Keratinocyte (primary cell): ENCODE measurements at regions not wholly inside any gene's neighbourhood (a gene's known extent, or its start where the extent isn't known, plus 50 kb on each side); places are given as distances from the start of the nearest gene placed in this dataset.

ENCODE experiments used
- DNase-seq: peaks from one replicate; pipeline ENCODE4 v3.0.0-alpha.2; 2011; ENCODE audit warnings: low read depth, missing footprints, low spot score
- FAIRE-seq: peaks from 2 replicates; lab custom pipeline; 2011; peaks lifted over from hg19 to GRCh38; lab: Jason Lieb, UNC
- H2AFZ ChIP-seq: 2 replicates; pipeline ENCODE4 v1.6.0; 2012; ENCODE audit warnings: low read length, control low read depth, inconsistent platforms; ENCODE audit not compliant: control insufficient read depth
- H3K27ac ChIP-seq: 2 replicates; pipeline ENCODE4 v1.5.1; 2011; ENCODE audit warnings: low read length; ENCODE audit not compliant: control insufficient read depth, insufficient read depth
- H3K27me3 ChIP-seq: 3 replicates; pipeline ENCODE4 v1.6.0; 2011; ENCODE audit warnings: low read length; ENCODE audit not compliant: control insufficient read depth, insufficient read depth; ENCODE audit errors: extremely low read depth
- H3K36me3 ChIP-seq, 2 experiments: 2 replicates in 1 of 2; 3 replicates in 1 of 2; pipeline ENCODE4 v1.5.1; 2011; ENCODE audit warnings: low read length in 2 of 2, mild to moderate bottlenecking in 1 of 2; ENCODE audit not compliant: control insufficient read depth in 2 of 2, insufficient read depth in 2 of 2; ENCODE audit errors: extremely low read depth in 1 of 2
- H3K4me1 ChIP-seq: 3 replicates; pipeline ENCODE4 v1.5.1; 2011; ENCODE audit warnings: low read length; ENCODE audit not compliant: control insufficient read depth, insufficient read depth; ENCODE audit errors: extremely low read depth
- H3K4me2 ChIP-seq: 3 replicates; pipeline ENCODE4 v1.6.0; 2011; ENCODE audit warnings: low read depth, low read length; ENCODE audit not compliant: control insufficient read depth, insufficient read depth; ENCODE audit errors: extremely low read depth
- H3K4me3 ChIP-seq, 3 experiments: fragments of 200-600 bp in 1 of 3; sonication (generic) in 1 of 3; 2 replicates in 2 of 3; 3 replicates in 1 of 3; pipeline ENCODE4 v1.5.1; 2011 to 2016; ENCODE audit warnings: low read length in 3 of 3, mild to moderate bottlenecking in 3 of 3, control low read depth in 2 of 3, inconsistent platforms in 1 of 3, low read depth in 1 of 3, mixed read lengths in 1 of 3, mixed run types in 1 of 3, moderate library complexity in 1 of 3; ENCODE audit not compliant: control insufficient read depth in 2 of 3, insufficient read depth in 2 of 3; ENCODE audit errors: extremely low read depth in 1 of 3
- H3K79me2 ChIP-seq: 2 replicates; pipeline ENCODE4 v1.6.0; 2012; ENCODE audit warnings: low read length; ENCODE audit not compliant: control insufficient read depth, insufficient read depth
- H3K9ac ChIP-seq: 3 replicates; pipeline ENCODE4 v1.6.0; 2011; ENCODE audit warnings: low read length; ENCODE audit not compliant: control insufficient read depth, insufficient read depth; ENCODE audit errors: extremely low read depth
- H3K9me1 ChIP-seq: 3 replicates; pipeline ENCODE4 v1.6.0; 2011; ENCODE audit warnings: low read length; ENCODE audit not compliant: control insufficient read depth, insufficient read depth; ENCODE audit errors: extremely low read depth
- H3K9me3 ChIP-seq: 2 replicates; pipeline ENCODE4 v1.5.1; 2012; ENCODE audit warnings: low read depth, low read length; ENCODE audit not compliant: control insufficient read depth
- H4K20me1 ChIP-seq: 3 replicates; pipeline ENCODE4 v1.6.0; 2011; ENCODE audit warnings: low read length; ENCODE audit not compliant: control insufficient read depth, insufficient read depth; ENCODE audit errors: extremely low read depth
- CTCF ChIP-seq, 3 experiments: IDR thresholded peaks in 1 of 3; conservative IDR thresholded peaks in 1 of 3; optimal IDR thresholded peaks in 1 of 3; 2 replicates in 2 of 3; 3 replicates in 1 of 3; pipeline versions ENCODE3 to v1.5.1; 2011; ENCODE audit warnings: low read length in 3 of 3, mild to moderate bottlenecking in 3 of 3, moderate library complexity in 2 of 3, control low read depth in 1 of 3, inconsistent platforms in 1 of 3; ENCODE audit not compliant: insufficient read depth in 2 of 3; ENCODE audit errors: extremely low read depth in 1 of 3
- EZH2 ChIP-seq: IDR thresholded peaks from one replicate; pipeline ENCODE4 v1.6.1; 2012; ENCODE audit warnings: inconsistent platforms, mild to moderate bottlenecking, low read length, moderate library complexity
- dilution Hi-C: fragments of 300-500 bp; cut with MboI; formaldehyde crosslinking; loops from one replicate; pipeline ENCODE4 v1.7.0; 2020; ENCODE audit warnings: low sequenced_read_pairs; ENCODE audit not compliant: extremely low pct_ligation_motif_present

DNA sequence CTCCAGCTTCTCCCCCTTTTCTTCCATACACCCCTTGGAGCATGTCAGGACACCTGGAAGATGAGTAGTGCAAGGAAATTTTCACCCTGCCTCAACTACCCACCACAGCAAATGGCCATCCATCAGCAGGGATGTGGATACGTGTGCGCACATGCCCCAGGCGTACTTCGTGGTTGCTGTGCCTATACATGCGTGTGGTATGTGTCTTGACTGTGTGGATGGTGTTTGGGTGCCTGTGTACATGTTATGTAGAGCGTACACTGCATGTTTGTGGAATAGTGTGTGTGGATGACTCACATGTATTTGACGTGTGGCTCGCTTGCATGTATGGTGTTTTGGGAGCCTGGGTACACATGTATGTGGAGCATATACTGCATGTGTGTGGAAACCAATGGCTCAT, 158.5 kb downstream of the RRAGC start:
- no peaks in the 10 kb centered on the region for H3K9me1 ChIP-seq
- H3K27ac ChIP-seq: no peak overlapping the region
- dilution Hi-C loops: no loop called here
- no peak overlapping the region for H3K4me2 ChIP-seq
- H3K36me3 ChIP-seq: no peaks in the 10 kb centered on the region
- no peak overlapping the region for H3K4me3 ChIP-seq
- H2AFZ ChIP-seq: no peak overlapping the region
- no peaks in the 10 kb centered on the region for H4K20me1 ChIP-seq
- DNase-seq (no peak), FAIRE-seq (no peak)
- no peaks in the 10 kb centered on the region for H3K9me3 ChIP-seq
- TF ChIP-seq EZH2 (no peak), CTCF (optimal IDR thresholded peaks at IDR 0.05 in 1 of 3, IDR thresholded peaks at IDR 0.05 in 1 of 3, conservative IDR thresholded peaks at IDR 0.05 in 1 of 3; ENCODE audit: extremely low read depth in 1 of 3, insufficient read depth in 2 of 3, low read length in 3 of 3) (no peak)
- no peaks in the 10 kb centered on the region for H3K79me2 ChIP-seq
- H3K4me1 ChIP-seq: no peaks in the 10 kb centered on the region
- no peaks in the 10 kb centered on the region for H3K27me3 ChIP-seq
- no peak overlapping the region for H3K9ac ChIP-seq

DNA sequence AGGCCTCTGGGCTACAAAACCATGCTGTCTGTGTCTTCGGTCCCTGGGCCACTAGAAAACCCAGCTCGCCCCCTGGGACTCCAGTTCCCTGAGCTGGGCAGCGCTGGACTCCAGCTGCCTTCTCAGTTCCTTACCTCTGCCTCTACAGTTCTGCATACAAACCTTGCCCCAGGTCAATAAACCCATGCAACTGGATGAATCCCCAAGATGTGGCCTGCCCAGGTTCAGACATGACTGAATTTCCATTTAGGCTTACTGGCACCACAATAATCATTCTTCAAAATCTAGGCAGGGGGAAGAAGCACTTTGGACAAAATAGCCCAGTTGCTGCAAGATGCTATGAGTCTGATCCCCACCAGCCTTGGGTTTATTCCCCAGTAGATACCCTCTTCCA, 159.5 kb downstream of the RRAGC start:
- FAIRE-seq: no peak

More for the DNA sequence above, 159.5 kb downstream of the RRAGC start:
- Histone ChIP-seq H3K4me3 (no peak overlapping the region), H2AFZ (no peak overlapping the region), H3K27ac (no peak overlapping the region), H3K9me3 (no peaks in the 10 kb centered on the region), H3K27me3 (no peaks in the 10 kb centered on the region), H3K4me1 (no peaks in the 10 kb centered on the region), H3K36me3 (no peaks in the 10 kb centered on the region), H3K79me2 (no peaks in the 10 kb centered on the region), H3K4me2 (no peak overlapping the region), H3K9ac (no peak overlapping the region), H3K9me1 (no peaks in the 10 kb centered on the region), H4K20me1 (no peaks in the 10 kb centered on the region)
- TF ChIP-seq EZH2 (no peak), CTCF (optimal IDR thresholded peaks at IDR 0.05 in 1 of 3, IDR thresholded peaks at IDR 0.05 in 1 of 3, conservative IDR thresholded peaks at IDR 0.05 in 1 of 3; ENCODE audit: extremely low read depth in 1 of 3, insufficient read depth in 2 of 3, low read length in 3 of 3) (no peak)
- DNase-seq: no peak
- dilution Hi-C loops: no loop called here
